Lower leg skin (tissue), 4 donors: ENCODE measurements at regions not wholly inside any gene's neighbourhood (a gene's known extent, or its start where the extent isn't known, plus 50 kb on each side); places are given as distances from the start of the nearest gene placed in this dataset.

Experiments
- DNase-seq, 2 donors: peaks; one replicate each; pipeline ENCODE4 v3.0.0-alpha.2; 2019; ENCODE audit warnings: low spot score in 2 of 2
- H3K4me3 ChIP-seq: fragments of 200-600 bp; sonication (generic); 2 replicates; pipeline ENCODE4 v1.5.1; 2017; ENCODE audit warnings: mild to moderate bottlenecking, low read depth; ENCODE audit not compliant: poor library complexity, severe bottlenecking
- CTCF ChIP-seq, 3 donors: fragments of 450-650 bp; IDR thresholded peaks; one replicate each; pipeline ENCODE4 v1.5.1; 2016; ENCODE audit warnings: antibody characterized with exemption in 3 of 3, mild to moderate bottlenecking in 3 of 3, moderate library complexity in 2 of 3
- POLR2A ChIP-seq, 2 donors: fragments of 450-650 bp; IDR thresholded peaks; one replicate each; pipeline ENCODE4 v1.6.1; 2016 to 2017; ENCODE audit warnings: antibody characterized with exemption in 2 of 2, mild to moderate bottlenecking in 1 of 2, moderate library complexity in 1 of 2
- WGBS, 2 donors: methylation state at CpG; one replicate each; pipeline ENCODE4 v1.1.5; 2018; 5-methylcytosine and 5-hydroxymethylcytosine counted together
- intact Hi-C: fragments of 100-400 bp; cut with DNase I; formaldehyde crosslinking; loops from one replicate; pipeline ENCODE4 v1.15.0; 2023; ENCODE audit warnings: low total_unique reads

GRCh38 chr16:79318143-79318899 is 282.2 kb downstream of the MAF start:
- H3K4me3 ChIP-seq: no peak overlapping the region
- 26 to 28% methylated on average over 4 of the region's 4 CpGs for WGBS, 2 donors
- DNase-seq: no peak
- intact Hi-C loops: no loop called here
- TF ChIP-seq POLR2A (IDR thresholded peaks at IDR 0.05) (no peak), CTCF (IDR thresholded peaks at IDR 0.05) (no peak)

- no peak overlapping the region for H3K4me3 ChIP-seq
- TF ChIP-seq POLR2A (IDR thresholded peaks at IDR 0.05): no peak
- TF ChIP-seq CTCF (IDR thresholded peaks at IDR 0.05): no peak
- no peak for DNase-seq
- 64 to 80% methylated on average over 2 of the region's 2 CpGs for WGBS, 2 donors
- intact Hi-C loops: no loop called here
Measured at GRCh38 chr16:79317521-79317920, 283.0 kb downstream of the MAF start.

GRCh38 chr16:79317026-79317425 is 283.5 kb downstream of the MAF start:
- no peak overlapping the region for H3K4me3 ChIP-seq
- TF ChIP-seq CTCF (IDR thresholded peaks at IDR 0.05) (no peak), POLR2A (IDR thresholded peaks at IDR 0.05) (no peak)

GRCh38 chr16:79316004-79316458 is 284.5 kb downstream of the MAF start:
- H3K4me3 ChIP-seq: no peak overlapping the region
- TF ChIP-seq POLR2A (IDR thresholded peaks at IDR 0.05) (no peak), CTCF (IDR thresholded peaks at IDR 0.05) (no peak)
- WGBS, 2 donors: 62 to 70% methylated on average over 8 of the region's 8 CpGs
- intact Hi-C loops: no loop called here
- DNase-seq: no peak

More at GRCh38 chr16:79317026-79317425, 283.5 kb downstream of the MAF start:
- intact Hi-C loops: no loop called here
- no peak for DNase-seq

- DNase-seq: no peak
- 86 to 88% methylated on average over 11 of the region's 11 CpGs for WGBS, 2 donors
- H3K4me3 ChIP-seq: no peak overlapping the region
- intact Hi-C loops: no loop called here
- TF ChIP-seq CTCF (IDR thresholded peaks at IDR 0.05) (no peak), POLR2A (IDR thresholded peaks at IDR 0.05) (no peak)
Measured at GRCh38 chr16:79312502-79312901, 288.0 kb downstream of the MAF start.

- DNase-seq: no peak
- WGBS, 2 donors: 23 to 49% methylated on average over 7 of the region's 7 CpGs
- intact Hi-C loops: no loop called here
- TF ChIP-seq CTCF (IDR thresholded peaks at IDR 0.05): no peak
- no peak for TF ChIP-seq POLR2A (IDR thresholded peaks at IDR 0.05)
- no peak overlapping the region for H3K4me3 ChIP-seq
Measured at GRCh38 chr16:79310710-79311109, 289.8 kb downstream of the MAF start.
